ENCODE measurements at regions not wholly inside any gene's neighbourhood (a gene's known extent, or its start where the extent isn't known, plus 50 kb on each side); places are given as distances from the start of the nearest gene placed in this dataset.
"Not testable (repeated sequence)": the region's sequence is repeated elsewhere in the genome, so short reads cannot be mapped to it uniquely, and the experiment has no call there.

DNA sequence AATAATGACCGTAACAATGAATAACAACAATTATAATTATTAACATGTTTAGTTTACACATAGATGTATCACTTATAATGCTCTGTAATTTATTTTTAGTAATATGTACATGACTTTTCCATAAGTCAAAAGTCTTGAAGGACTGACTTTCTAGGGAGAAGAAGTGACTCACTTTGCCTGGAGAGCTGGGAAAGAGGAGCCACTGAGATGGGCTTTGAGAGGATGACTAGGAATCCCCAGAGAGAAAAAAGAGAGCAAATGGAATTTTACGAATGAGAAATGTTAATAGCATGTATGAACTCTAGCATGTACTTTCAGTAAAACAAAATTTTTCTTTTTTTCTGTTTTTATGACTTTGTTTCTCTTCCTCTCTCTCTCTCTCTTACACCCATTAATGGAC is 67.8 kb upstream of the RALY start:
- DNase-seq (ENCODE audit: low read depth), result no peak
- no peak overlapping the region for H3K4me3 ChIP-seq (ENCODE audit: low read depth, low read length)
- TF ChIP-seq, protein P1, sequence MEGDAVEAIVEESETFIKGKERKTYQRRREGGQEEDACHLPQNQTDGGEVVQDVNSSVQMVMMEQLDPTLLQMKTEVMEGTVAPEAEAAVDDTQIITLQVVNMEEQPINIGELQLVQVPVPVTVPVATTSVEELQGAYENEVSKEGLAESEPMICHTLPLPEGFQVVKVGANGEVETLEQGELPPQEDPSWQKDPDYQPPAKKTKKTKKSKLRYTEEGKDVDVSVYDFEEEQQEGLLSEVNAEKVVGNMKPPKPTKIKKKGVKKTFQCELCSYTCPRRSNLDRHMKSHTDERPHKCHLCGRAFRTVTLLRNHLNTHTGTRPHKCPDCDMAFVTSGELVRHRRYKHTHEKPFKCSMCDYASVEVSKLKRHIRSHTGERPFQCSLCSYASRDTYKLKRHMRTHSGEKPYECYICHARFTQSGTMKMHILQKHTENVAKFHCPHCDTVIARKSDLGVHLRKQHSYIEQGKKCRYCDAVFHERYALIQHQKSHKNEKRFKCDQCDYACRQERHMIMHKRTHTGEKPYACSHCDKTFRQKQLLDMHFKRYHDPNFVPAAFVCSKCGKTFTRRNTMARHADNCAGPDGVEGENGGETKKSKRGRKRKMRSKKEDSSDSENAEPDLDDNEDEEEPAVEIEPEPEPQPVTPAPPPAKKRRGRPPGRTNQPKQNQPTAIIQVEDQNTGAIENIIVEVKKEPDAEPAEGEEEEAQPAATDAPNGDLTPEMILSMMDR (IDR thresholded peaks at IDR 0.05; ENCODE audit: low read depth, low read length, missing control alignments), result no peak

DNA sequence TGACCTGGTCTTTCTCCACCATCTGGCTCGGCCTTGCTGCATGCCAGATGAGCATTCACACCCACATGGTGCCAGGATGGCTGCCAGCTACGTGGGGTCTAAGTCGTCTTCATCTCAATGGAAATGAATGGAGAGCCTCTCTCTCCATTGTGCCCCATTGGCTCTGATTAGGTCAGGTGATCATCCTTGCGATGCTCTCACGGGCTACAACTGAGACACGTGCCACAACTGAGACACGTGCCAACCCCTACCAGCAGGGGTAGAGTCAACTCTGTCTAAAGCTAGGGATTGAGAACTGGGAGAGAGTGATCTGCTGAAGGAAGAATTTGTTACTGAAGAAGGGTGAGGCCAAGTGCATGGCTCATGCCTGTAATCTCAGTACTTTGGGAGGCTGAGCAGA is 67.3 kb upstream of the RALY start:
- DNase-seq (ENCODE audit: low read depth), result no peak
- H3K4me3 ChIP-seq (ENCODE audit: low read depth, low read length), result no peak overlapping the region
- TF ChIP-seq, protein P1 (IDR thresholded peaks at IDR 0.05; ENCODE audit: low read depth, low read length, missing control alignments), result no peak

DNA sequence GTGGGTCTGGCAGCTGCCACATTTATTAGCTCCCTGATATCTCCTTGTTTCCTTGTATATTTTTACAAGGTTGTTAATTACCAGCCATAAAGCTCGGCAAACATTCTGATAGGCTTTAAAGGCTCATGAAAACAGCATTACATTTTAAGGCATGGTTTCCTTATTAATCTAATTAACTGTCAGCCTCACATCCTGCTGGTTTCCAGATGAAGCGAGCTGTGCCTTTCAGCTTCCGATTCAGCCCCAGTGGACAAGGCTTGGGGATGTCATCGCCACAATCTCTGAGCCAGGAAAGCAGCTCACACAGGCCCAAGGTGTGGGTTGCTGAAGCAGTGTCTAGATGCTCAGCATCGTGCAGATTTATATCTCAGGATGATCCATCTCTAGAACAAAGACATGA is 66.0 kb upstream of the RALY start:
- no peak for DNase-seq (ENCODE audit: low read depth)
- H3K4me3 ChIP-seq (ENCODE audit: low read depth, low read length), result no peak overlapping the region
- TF ChIP-seq, protein P1 (IDR thresholded peaks at IDR 0.05; ENCODE audit: low read depth, low read length, missing control alignments), result no peak

DNA sequence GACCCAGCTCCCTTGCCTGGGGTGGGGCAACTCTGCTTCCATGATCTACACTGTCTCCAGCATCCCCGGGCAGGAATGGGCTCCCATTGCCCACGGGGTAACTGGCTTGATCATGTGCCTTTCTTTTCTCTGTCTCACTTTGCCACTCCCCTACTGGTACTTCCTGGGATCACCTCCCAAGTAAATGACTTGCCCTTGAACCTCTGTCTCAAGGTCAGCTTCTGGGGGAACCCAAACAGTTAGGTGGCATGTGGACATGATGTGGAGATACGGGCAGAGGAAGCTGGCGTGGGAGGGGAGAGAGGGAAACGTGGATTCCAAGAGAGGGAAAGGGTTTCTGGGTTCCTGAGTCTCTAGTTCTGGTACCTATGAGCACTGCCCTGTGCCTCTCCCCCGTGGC is 63.8 kb upstream of the RALY start:
- TF ChIP-seq, protein P1 (IDR thresholded peaks at IDR 0.05; ENCODE audit: low read depth, low read length, missing control alignments), result no peak
- no peak overlapping the region for H3K4me3 ChIP-seq (ENCODE audit: low read depth, low read length)
- DNase-seq (ENCODE audit: low read depth), result no peak

DNA sequence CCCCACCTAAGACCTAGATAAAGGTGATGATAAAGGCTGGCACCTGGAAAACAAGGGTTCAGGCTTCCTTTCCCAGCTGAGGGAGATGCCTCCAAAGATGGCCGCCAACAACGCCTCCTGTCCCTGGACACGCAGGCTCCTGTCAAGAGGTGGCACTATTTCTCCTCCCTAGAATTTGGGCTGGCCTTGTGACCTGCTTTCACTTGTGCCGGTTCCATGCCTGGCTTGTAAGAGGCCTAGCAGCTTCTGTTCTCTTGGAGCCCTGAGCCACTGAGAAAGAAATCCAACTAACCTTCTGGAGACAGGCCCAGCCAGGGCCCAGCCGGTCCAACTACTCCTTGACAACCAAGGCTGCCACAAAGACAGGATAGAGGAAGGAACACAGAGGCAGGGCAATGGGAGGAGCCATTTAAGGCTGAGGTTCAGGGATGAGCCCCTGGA is 60.2 kb upstream of the RALY start:
- DNase-seq (ENCODE audit: low read depth), result peak; percentile 37
- TF ChIP-seq, protein P1 (IDR thresholded peaks at IDR 0.05; ENCODE audit: low read depth, low read length, missing control alignments), result peak; percentile 63
- H3K4me3 ChIP-seq (ENCODE audit: low read depth, low read length), result no peak overlapping the region

DNA sequence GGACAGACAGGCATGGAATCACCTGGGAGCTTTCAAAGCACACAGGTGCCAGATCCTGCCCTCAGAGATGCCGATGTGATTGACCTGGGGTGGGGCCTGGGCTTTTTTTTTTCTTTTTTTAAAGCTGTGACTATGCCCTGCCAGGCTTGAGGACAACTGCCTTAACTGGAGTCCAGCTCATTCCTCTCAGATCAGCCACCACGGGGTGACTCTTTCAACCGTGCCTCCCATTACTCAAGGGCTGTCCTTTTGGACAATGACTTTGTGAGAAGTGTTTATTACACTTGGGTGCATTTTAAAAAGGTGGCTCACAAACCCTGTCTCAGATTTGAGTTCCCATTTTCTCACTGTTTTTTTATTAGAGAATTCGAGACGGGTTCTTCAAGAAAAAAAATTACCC is 57.1 kb upstream of the RALY start:
- DNase-seq (ENCODE audit: low read depth), result no peak
- TF ChIP-seq, protein P1 (IDR thresholded peaks at IDR 0.05; ENCODE audit: low read depth, low read length, missing control alignments), result no peak
- no peak overlapping the region for H3K4me3 ChIP-seq (ENCODE audit: low read depth, low read length)

DNA sequence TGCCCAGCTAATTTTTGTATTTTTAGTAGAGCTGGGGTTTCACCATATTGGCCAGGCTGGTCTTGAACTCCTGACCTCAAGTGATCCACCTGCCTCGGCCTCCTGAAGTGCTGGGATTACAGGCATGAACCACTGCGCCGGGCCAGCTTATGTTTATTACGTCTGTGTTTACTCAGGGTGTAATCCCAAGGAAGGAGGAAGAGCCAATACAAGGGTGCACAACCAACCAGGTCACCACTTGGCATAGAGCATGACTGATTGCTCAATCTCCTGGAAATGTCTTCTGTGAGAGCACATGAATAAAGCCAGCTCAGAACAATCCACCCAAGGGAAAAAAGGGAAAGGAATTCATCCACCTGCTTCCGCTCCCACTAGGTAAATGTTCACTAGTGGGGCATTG is 54.7 kb upstream of the RALY start:
- DNase-seq (ENCODE audit: low read depth); H3K4me3 ChIP-seq (ENCODE audit: low read depth, low read length): not testable (repeated sequence)

DNA sequence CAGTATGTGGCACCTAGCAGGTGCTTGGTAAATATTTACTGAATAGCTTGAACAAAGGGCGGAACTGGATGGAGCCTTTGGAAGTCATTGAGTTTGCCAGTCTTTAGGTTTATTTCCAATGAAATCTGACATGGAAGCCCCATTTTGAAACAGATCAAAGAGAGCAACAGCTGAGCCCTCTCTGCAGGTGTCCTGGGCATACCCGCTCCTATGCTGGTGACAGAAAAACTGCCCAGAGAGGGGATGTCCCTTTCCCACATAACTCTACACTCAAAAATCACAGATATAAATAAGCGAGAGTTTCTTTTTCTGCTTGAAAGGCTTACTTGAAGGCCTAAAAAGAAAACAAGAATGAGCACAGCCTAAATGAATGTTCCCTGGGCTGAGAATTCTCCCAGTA is 53.0 kb upstream of the RALY start:
- no peak overlapping the region for H3K4me3 ChIP-seq (ENCODE audit: low read depth, low read length)
- TF ChIP-seq, protein P1 (IDR thresholded peaks at IDR 0.05; ENCODE audit: low read depth, low read length, missing control alignments), result no peak
- DNase-seq (ENCODE audit: low read depth), result no peak
